ENCODE measurements at regions not wholly inside any gene's neighbourhood (a gene's known extent, or its start where the extent isn't known, plus 50 kb on each side); places are given as distances from the start of the nearest gene placed in this dataset.

- no peak for DNase-seq
Observed at GRCh38 chr18:38047820-38048219, 482.2 kb upstream of the CELF4 start.

- DNase-seq: no peak
Observed at GRCh38 chr18:38046651-38047050, 481.1 kb upstream of the CELF4 start.

- DNase-seq: no peak
Observed at GRCh38 chr18:38045845-38046244, 480.2 kb upstream of the CELF4 start.

- DNase-seq: no peak
Observed at GRCh38 chr18:38042211-38042890, 476.8 kb upstream of the CELF4 start.

GRCh38 chr18:38038242-38038641 lies 472.6 kb upstream of the CELF4 start:
- no peak for DNase-seq

- DNase-seq: no peak
Observed at GRCh38 chr18:38035193-38035592, 469.6 kb upstream of the CELF4 start.

GRCh38 chr18:38033282-38033681 lies 467.7 kb upstream of the CELF4 start:
- no peak for DNase-seq

- DNase-seq: no peak
Observed at GRCh38 chr18:38032516-38032915, 466.9 kb upstream of the CELF4 start.

- no peak for DNase-seq
Observed at GRCh38 chr18:38028946-38029345, 463.3 kb upstream of the CELF4 start.

GRCh38 chr18:38025433-38026038 lies 459.9 kb upstream of the CELF4 start:
- no peak for DNase-seq

- DNase-seq: no peak
Observed at GRCh38 chr18:38023871-38024270, 458.3 kb upstream of the CELF4 start.

- no peak for DNase-seq
Observed at GRCh38 chr18:38022234-38022633, 456.6 kb upstream of the CELF4 start.

- DNase-seq: no peak
Observed at GRCh38 chr18:38019292-38019691, 453.7 kb upstream of the CELF4 start.

- DNase-seq: no peak
Observed at GRCh38 chr18:38010971-38011857, 445.6 kb upstream of the CELF4 start.

GRCh38 chr18:38010037-38010436 lies 444.4 kb upstream of the CELF4 start:
- DNase-seq: no peak

- DNase-seq: no peak
Observed at GRCh38 chr18:38009320-38009719, 443.7 kb upstream of the CELF4 start.

- DNase-seq: no peak
Observed at GRCh38 chr18:38007676-38008330, 442.2 kb upstream of the CELF4 start.

- DNase-seq: no peak
Observed at GRCh38 chr18:38007026-38007425, 441.4 kb upstream of the CELF4 start.

GRCh38 chr18:38006541-38006940 lies 440.9 kb upstream of the CELF4 start:
- no peak for DNase-seq

GRCh38 chr18:37997695-37998094 lies 432.1 kb upstream of the CELF4 start:
- DNase-seq: no peak

GRCh38 chr18:37987901-37988300 lies 422.3 kb upstream of the CELF4 start:
- no peak for DNase-seq

GRCh38 chr18:37986665-37987064 lies 421.1 kb upstream of the CELF4 start:
- no peak for DNase-seq

- DNase-seq: no peak
Observed at GRCh38 chr18:37985126-37985525, 419.5 kb upstream of the CELF4 start.

All from hematopoietic multipotent progenitor cell treated with erythropoietin and hydrocortisone succinate and interleukin-3 and kit ligand, for 8 days (in vitro differentiated cells).